NB4 (cell line): ENCODE measurements at regions not wholly inside any gene's neighbourhood (a gene's known extent, or its start where the extent isn't known, plus 50 kb on each side); places are given as distances from the start of the nearest gene placed in this dataset.

Experiments
- CTCF ChIP-seq: IDR thresholded peaks from one replicate; pipeline ENCODE4 v1.5.1; 2012; ENCODE audit warnings: low read depth, low read length
- MYC ChIP-seq: IDR thresholded peaks from 2 replicates; pipeline ENCODE4 v1.6.1; 2011; ENCODE audit warnings: low read depth, low read length

GRCh38 chr5:20077186-20077585 is 89.2 kb upstream of the CDH18 start:
- TF ChIP-seq MYC (no peak), CTCF (no peak)
